Psoas muscle (tissue), 7 donors: ENCODE measurements at regions not wholly inside any gene's neighbourhood (a gene's known extent, or its start where the extent isn't known, plus 50 kb on each side); places are given as distances from the start of the nearest gene placed in this dataset.

ENCODE experiments used
- ATAC-seq, 4 donors: fragments of 200-7000 bp; cut with Tn5 transposase; one replicate each; pipeline ENCODE4 v1.9.1; 2020; ENCODE audit warnings: moderate library complexity in 3 of 4, mild to moderate bottlenecking in 2 of 4
- DNase-seq, 2 donors: peaks; one replicate each; pipeline ENCODE4 v3.0.0-alpha.2; 2020
- H3K27ac ChIP-seq: fragments of 200-600 bp; one replicate; pipeline ENCODE4 v1.8.0; 2022
- H3K27me3 ChIP-seq, 3 donors: fragments of 200-600 bp in 1 of 3; one replicate each; pipeline versions ENCODE4 v1.6.1 to v1.8.0; 2013 to 2022; ENCODE audit warnings: low read length in 2 of 3, mild to moderate bottlenecking in 2 of 3, moderate library complexity in 1 of 3; ENCODE audit not compliant: insufficient read depth in 3 of 3
- H3K36me3 ChIP-seq, 2 donors: fragments of 200-600 bp in 1 of 2; one replicate each; pipeline versions ENCODE4 v1.6.1 to v1.8.0; 2013 to 2022; ENCODE audit warnings: low read depth in 1 of 2, mild to moderate bottlenecking in 1 of 2, moderate library complexity in 1 of 2; ENCODE audit not compliant: insufficient read depth in 1 of 2
- H3K4me1 ChIP-seq: fragments of 200-600 bp; one replicate; pipeline ENCODE4 v1.8.0; 2022
- H3K4me3 ChIP-seq: fragments of 200-600 bp; one replicate; pipeline ENCODE4 v1.8.0; 2022; ENCODE audit warnings: mild to moderate bottlenecking
- H3K9me3 ChIP-seq: fragments of 200-600 bp; one replicate; pipeline ENCODE4 v1.8.0; 2022
- WGBS, 3 donors: extraction: QIAGEN DNeasy Blood & Tissue Kit; methylation state at CpG; one replicate each; pipeline versions ENCODE4 v1.1.6 to v1.1.7; 2013; 5-methylcytosine and 5-hydroxymethylcytosine counted together
- intact Hi-C, 2 donors: fragments of 100-400 bp; cut with DNase I; formaldehyde crosslinking; loops; one replicate each; pipeline versions ENCODE4 v1.11.0 to v1.14.2; 2022
- TF ChIP-seq, protein P1 (sequence below): fragments of 200-600 bp; IDR thresholded peaks from one replicate; pipeline ENCODE4 v1.8.0; 2022; ENCODE audit warnings: antibody characterized with exemption
- donor health status: healthy with polysubstance abuse.
- donor health status: DM: no; HTN: no; CAD: no; lungs with moderate emphysema.
- donor health status: Bipolar disorder and iron deficiency.
- donor health status: healthy.
- donor health status: DM: yes; HTN: yes; CAD: no.
- donor health status: DM: no; HTN: no; CAD: no.
- donor health status: DM: yes; HTN: yes; CAD: no.

DNA sequence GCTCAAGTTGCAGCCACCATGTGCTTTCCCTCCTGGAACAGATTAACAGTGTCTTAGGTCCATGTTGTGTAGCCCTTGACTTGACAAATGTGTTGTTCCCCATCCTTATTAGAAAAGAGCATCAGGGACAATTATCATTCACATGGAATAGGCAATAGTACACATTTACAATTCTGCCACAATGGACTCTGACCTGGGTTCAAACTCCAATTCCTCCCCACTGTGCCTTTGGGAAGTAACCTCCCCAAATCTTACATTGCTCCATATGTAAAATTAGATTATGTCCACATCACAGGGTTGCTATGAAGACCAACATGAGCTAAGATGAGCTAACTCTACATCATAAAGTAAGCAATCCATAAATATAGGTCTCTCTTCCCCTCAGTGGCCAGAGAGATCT is 193.8 kb downstream of the NRP2 start:
- intact Hi-C loops: no loop called here
- H3K4me3 ChIP-seq: no peak overlapping the region
- ATAC-seq (no peak), DNase-seq (no peak)
- no peaks in the 10 kb centered on the region for H3K36me3 ChIP-seq
- H3K4me1 ChIP-seq: no peaks in the 10 kb centered on the region
- no peaks in the 10 kb centered on the region for H3K9me3 ChIP-seq
- TF ChIP-seq, protein P1, sequence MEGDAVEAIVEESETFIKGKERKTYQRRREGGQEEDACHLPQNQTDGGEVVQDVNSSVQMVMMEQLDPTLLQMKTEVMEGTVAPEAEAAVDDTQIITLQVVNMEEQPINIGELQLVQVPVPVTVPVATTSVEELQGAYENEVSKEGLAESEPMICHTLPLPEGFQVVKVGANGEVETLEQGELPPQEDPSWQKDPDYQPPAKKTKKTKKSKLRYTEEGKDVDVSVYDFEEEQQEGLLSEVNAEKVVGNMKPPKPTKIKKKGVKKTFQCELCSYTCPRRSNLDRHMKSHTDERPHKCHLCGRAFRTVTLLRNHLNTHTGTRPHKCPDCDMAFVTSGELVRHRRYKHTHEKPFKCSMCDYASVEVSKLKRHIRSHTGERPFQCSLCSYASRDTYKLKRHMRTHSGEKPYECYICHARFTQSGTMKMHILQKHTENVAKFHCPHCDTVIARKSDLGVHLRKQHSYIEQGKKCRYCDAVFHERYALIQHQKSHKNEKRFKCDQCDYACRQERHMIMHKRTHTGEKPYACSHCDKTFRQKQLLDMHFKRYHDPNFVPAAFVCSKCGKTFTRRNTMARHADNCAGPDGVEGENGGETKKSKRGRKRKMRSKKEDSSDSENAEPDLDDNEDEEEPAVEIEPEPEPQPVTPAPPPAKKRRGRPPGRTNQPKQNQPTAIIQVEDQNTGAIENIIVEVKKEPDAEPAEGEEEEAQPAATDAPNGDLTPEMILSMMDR: no peak
- H3K27ac ChIP-seq: no peak overlapping the region
- H3K27me3 ChIP-seq: peaks cover 0 to 5% (median 0%) of the 10 kb centered on the region in 3 donors

DNA sequence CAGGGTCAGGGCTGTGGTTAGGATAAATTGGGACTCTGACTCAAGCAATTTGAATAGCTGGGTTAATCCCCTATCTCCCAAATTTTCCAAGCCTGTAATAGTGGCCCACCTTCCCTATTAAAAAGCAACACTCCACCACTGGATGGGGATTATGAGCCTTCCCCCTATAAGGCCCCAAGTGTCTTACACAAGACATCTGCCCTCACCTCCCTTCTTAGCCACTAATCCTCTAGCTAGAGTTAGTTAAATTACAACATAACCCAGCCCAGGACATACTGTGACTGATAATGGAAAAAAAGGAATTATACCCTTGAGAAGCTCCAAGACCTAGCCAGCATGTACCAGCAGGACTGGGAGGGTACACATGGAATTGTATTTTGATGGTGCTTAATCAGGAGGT is 190.4 kb downstream of the NRP2 start:
- TF ChIP-seq, protein P1: no peak
- intact Hi-C loops: no loop called here
- ATAC-seq (no peak), DNase-seq (no peak)
- Histone ChIP-seq H3K27me3 (no peaks in the 10 kb centered on the region), H3K9me3 (no peaks in the 10 kb centered on the region), H3K4me3 (no peak overlapping the region), H3K4me1 (no peaks in the 10 kb centered on the region), H3K27ac (no peak overlapping the region), H3K36me3 (no peaks in the 10 kb centered on the region)

DNA sequence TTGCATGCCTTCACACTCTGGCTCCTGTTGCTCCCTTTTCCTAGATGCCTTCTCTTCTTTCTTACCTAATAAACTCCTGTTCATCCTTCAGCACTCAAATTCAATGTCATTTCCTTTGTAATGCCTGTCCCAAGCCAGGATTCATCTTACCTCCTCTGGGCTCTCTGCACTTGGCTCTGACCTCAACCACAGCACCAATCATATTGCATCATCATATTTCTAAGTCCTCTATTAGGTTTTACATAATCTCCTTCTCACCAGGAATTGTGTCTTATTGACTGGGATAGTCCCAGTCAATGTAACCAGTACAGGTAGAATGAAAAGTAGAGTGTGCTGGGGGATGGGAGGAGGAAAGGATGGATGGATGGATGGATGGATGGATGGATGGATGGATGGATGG is 187.1 kb downstream of the NRP2 start:
- no peaks in the 10 kb centered on the region for H3K4me1 ChIP-seq
- H3K4me3 ChIP-seq: no peak overlapping the region
- peaks cover 0 to 2% (median 0%) of the 10 kb centered on the region in 3 donors for H3K27me3 ChIP-seq
- intact Hi-C loops: no loop called here
- DNase-seq (no peak), ATAC-seq (no peak)
- no peaks in the 10 kb centered on the region for H3K36me3 ChIP-seq
- no peak overlapping the region for H3K27ac ChIP-seq
- TF ChIP-seq, protein P1: no peak
- no peaks in the 10 kb centered on the region for H3K9me3 ChIP-seq

DNA sequence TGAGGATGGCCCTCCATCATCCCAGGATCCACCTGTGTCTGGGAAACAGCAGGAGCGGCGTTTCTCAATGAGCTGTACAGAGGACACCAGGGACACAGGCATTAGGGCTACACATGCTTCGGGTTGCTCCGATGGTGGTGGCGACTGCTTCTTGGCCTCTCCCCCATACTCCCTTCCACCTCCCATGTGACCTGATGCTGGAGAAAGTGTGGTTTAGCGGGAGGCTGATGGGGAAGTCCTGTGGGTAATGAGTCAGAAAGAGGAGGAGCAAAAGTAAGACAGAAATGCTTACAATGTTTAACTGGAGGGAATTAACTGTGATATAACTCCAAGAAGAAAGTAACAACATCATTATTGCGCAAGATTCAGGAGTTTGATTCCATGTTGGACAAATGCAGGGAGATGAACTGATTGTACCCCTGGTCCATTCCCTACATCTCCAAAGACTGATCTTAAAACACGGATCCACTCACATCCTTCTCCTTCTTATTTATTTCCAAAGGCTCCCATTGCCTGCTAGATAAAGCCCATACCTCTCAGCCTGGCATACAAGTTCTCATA is 186.6 kb downstream of the NRP2 start:
- peaks cover 0 to 2% (median 0%) of the 10 kb centered on the region in 3 donors for H3K27me3 ChIP-seq
- WGBS, 3 donors: 75 to 77% (median 75%) methylated on average over 8 of the region's 8 CpGs
- no peak for DNase-seq
- no peaks in the 10 kb centered on the region for H3K36me3 ChIP-seq
- H3K4me3 ChIP-seq: no peak overlapping the region
- no peaks in the 10 kb centered on the region for H3K9me3 ChIP-seq
- no peak for ATAC-seq
- TF ChIP-seq, protein P1: no peak
- intact Hi-C loops: no loop called here
- no peaks in the 10 kb centered on the region for H3K4me1 ChIP-seq
- no peak overlapping the region for H3K27ac ChIP-seq

DNA sequence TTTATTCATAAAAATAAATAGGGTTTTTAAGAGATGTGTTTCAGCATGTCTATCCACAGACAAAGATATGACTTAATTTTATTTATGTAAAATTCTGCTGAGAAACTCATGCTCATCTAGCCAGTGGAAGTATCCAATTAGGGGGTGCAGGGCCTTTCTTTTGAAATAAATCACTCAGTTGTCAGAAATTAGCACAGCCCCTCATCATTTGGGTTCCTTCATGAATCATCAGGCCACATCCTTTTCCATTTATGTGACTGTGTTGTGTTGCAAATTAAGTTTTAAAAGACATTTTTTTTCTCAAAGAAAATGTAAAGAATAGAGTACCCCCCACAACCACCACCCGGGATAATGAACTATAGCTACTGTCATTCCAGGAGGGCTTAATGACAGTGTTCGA is 185.8 kb downstream of the NRP2 start:
- peaks cover 0 to 4% (median 2%) of the 10 kb centered on the region in 3 donors for H3K27me3 ChIP-seq
- H3K9me3 ChIP-seq: no peaks in the 10 kb centered on the region
- 95 to 99% (median 97%) methylated on average over 2 of the region's 2 CpGs for WGBS, 3 donors
- DNase-seq: no peak
- ATAC-seq: no peak
- no peaks in the 10 kb centered on the region for H3K36me3 ChIP-seq
- no peaks in the 10 kb centered on the region for H3K4me1 ChIP-seq
- intact Hi-C loops: no loop called here
- H3K27ac ChIP-seq: no peak overlapping the region
- TF ChIP-seq, protein P1: no peak
- H3K4me3 ChIP-seq: no peak overlapping the region
